SU-DHL-6 (cell line): ENCODE measurements at regions not wholly inside any gene's neighbourhood (a gene's known extent, or its start where the extent isn't known, plus 50 kb on each side); places are given as distances from the start of the nearest gene placed in this dataset.

Experiments
- EZH2phosphoT487 ChIP-seq: fragments of 200-600 bp; sonication (generic), shearing (Covaris generic); conservative IDR thresholded peaks from 2 replicates; pipeline ENCODE4 v1.6.1; 2018; ENCODE audit warnings: mild to moderate bottlenecking, antibody characterized with exemption, low read length, moderate library complexity, mixed read lengths
- TF ChIP-seq, protein P1 (sequence below): fragments of 200-600 bp; sonication (generic); IDR thresholded peaks from one replicate; pipeline ENCODE4 v1.5.1; 2017; ENCODE audit warnings: antibody characterized with exemption, mild to moderate bottlenecking, low read length, moderate library complexity; ENCODE audit not compliant: insufficient read depth, poor library complexity, severe bottlenecking

DNA sequence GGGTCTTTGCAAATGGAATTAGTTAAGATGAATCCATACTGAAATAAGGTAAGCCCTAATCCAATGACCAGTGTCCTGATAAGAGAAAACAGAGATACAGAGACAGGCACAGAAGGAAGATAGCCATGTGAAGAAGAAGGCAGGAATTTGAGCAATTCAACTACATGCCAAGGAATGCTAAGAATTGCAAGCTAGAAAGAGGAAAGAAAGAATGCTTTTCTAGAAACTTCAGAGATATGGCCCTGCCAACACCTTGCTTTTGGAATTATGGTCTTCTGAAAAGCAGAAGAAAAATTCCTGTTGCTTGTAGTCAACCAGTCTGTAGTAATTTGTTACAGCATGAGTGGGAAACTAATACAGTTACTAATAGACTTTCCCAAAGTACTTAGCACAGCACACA is 111.3 kb downstream of the SLC17A6 start:
- TF ChIP-seq, protein P1, sequence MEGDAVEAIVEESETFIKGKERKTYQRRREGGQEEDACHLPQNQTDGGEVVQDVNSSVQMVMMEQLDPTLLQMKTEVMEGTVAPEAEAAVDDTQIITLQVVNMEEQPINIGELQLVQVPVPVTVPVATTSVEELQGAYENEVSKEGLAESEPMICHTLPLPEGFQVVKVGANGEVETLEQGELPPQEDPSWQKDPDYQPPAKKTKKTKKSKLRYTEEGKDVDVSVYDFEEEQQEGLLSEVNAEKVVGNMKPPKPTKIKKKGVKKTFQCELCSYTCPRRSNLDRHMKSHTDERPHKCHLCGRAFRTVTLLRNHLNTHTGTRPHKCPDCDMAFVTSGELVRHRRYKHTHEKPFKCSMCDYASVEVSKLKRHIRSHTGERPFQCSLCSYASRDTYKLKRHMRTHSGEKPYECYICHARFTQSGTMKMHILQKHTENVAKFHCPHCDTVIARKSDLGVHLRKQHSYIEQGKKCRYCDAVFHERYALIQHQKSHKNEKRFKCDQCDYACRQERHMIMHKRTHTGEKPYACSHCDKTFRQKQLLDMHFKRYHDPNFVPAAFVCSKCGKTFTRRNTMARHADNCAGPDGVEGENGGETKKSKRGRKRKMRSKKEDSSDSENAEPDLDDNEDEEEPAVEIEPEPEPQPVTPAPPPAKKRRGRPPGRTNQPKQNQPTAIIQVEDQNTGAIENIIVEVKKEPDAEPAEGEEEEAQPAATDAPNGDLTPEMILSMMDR: no peak
- no peak for TF ChIP-seq EZH2phosphoT487
